ENCODE measurements at regions not wholly inside any gene's neighbourhood (a gene's known extent, or its start where the extent isn't known, plus 50 kb on each side); places are given as distances from the start of the nearest gene placed in this dataset.

DNA sequence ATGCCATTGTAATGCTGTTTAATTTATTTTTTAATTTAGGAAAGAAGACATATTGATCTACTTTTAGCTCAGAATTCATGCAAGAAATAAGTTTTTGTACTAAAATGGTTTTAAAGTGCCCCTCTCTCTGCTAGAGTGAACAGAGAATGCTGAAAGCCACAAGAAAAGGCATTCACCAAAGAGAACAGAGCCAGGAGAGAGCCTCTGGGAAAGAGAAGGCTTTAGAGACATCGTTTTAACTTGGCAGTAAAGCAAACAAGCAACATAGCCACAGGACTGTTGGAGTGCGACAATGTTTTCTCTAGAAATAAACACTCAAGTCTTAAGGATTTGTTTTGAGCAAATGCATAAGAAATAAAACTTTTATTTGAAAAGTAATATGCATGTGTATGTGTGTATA lies 484.1 kb upstream of the CPEB2 start:
- Histone ChIP-seq H3K36me3 (ENCODE audit: control insufficient read depth in 4 of 4, insufficient read depth in 3 of 4, low read depth in 1 of 4, low read length in 3 of 4) (no peaks in the 10 kb centered on the region), H3K9ac (ENCODE audit: low read depth in 1 of 2, low read length in 2 of 2) (no peak overlapping the region), H3K9me3 (ENCODE audit: control insufficient read depth in 4 of 4, low read length in 3 of 4) (no peaks in the 10 kb centered on the region), H3K4me3 (ENCODE audit: low read depth in 1 of 3, low read length in 3 of 3) (no peak overlapping the region), H3K4me1 (ENCODE audit: control insufficient read depth in 4 of 4, insufficient read depth in 4 of 4, low read length in 3 of 4) (no peaks in the 10 kb centered on the region), H3K27me3 (ENCODE audit: control insufficient read depth in 4 of 4, insufficient read depth in 4 of 4, low read length in 3 of 4) (no peaks in the 10 kb centered on the region), H3K27ac (ENCODE audit: low read depth in 1 of 2, low read length in 2 of 2) (no peak overlapping the region)
- TF ChIP-seq RXRA (IDR thresholded peaks at IDR 0.05) (no peak), HNF4G (IDR thresholded peaks at IDR 0.05) (no peak), EGR1 (IDR thresholded peaks at IDR 0.05; ENCODE audit: low read depth in 2 of 2) (no peak), JUND (IDR thresholded peaks at IDR 0.05) (no peak)
- TF ChIP-seq, protein P1, sequence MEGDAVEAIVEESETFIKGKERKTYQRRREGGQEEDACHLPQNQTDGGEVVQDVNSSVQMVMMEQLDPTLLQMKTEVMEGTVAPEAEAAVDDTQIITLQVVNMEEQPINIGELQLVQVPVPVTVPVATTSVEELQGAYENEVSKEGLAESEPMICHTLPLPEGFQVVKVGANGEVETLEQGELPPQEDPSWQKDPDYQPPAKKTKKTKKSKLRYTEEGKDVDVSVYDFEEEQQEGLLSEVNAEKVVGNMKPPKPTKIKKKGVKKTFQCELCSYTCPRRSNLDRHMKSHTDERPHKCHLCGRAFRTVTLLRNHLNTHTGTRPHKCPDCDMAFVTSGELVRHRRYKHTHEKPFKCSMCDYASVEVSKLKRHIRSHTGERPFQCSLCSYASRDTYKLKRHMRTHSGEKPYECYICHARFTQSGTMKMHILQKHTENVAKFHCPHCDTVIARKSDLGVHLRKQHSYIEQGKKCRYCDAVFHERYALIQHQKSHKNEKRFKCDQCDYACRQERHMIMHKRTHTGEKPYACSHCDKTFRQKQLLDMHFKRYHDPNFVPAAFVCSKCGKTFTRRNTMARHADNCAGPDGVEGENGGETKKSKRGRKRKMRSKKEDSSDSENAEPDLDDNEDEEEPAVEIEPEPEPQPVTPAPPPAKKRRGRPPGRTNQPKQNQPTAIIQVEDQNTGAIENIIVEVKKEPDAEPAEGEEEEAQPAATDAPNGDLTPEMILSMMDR (IDR thresholded peaks at IDR 0.05; ENCODE audit: low read depth, low read length, missing input control) = no peak
- DNase-seq (ENCODE audit: low spot score) = no peak
- 43% methylated on average over 2 of the region's 2 CpGs for WGBS

DNA sequence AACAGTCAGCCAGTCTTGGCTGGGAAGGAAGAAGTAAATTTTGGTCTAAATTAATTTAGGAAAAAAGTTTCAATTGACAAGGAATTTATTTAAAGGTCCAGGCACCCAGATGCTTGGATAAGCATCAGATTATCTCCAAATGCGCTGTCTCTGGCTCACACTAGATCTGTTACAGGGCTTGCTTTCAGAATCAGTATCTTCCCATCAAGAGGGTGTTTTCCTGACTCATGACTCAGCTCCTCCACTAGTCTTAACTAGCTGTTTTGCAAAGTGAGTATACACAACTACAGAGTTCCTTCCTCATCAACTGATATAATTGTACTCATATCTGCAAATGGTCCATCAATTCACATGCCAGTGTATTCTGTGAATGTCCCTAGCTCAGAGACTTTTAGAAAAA lies 482.1 kb upstream of the CPEB2 start:
- TF ChIP-seq TAF1 (conservative IDR thresholded peaks at IDR 0.05) = no peak
- TF ChIP-seq GABPA (IDR thresholded peaks at IDR 0.05 in 1 of 2, conservative IDR thresholded peaks at IDR 0.05 in 1 of 2) = no peak
- no peak for TF ChIP-seq HNF4G (IDR thresholded peaks at IDR 0.05)
- TF ChIP-seq FOXA2 (IDR thresholded peaks at IDR 0.05) = no peak
- TF ChIP-seq, protein P1 (IDR thresholded peaks at IDR 0.05; ENCODE audit: low read depth, low read length, missing input control) = no peak
- no peak for TF ChIP-seq YY1 (IDR thresholded peaks at IDR 0.05)
- TF ChIP-seq, protein P2, sequence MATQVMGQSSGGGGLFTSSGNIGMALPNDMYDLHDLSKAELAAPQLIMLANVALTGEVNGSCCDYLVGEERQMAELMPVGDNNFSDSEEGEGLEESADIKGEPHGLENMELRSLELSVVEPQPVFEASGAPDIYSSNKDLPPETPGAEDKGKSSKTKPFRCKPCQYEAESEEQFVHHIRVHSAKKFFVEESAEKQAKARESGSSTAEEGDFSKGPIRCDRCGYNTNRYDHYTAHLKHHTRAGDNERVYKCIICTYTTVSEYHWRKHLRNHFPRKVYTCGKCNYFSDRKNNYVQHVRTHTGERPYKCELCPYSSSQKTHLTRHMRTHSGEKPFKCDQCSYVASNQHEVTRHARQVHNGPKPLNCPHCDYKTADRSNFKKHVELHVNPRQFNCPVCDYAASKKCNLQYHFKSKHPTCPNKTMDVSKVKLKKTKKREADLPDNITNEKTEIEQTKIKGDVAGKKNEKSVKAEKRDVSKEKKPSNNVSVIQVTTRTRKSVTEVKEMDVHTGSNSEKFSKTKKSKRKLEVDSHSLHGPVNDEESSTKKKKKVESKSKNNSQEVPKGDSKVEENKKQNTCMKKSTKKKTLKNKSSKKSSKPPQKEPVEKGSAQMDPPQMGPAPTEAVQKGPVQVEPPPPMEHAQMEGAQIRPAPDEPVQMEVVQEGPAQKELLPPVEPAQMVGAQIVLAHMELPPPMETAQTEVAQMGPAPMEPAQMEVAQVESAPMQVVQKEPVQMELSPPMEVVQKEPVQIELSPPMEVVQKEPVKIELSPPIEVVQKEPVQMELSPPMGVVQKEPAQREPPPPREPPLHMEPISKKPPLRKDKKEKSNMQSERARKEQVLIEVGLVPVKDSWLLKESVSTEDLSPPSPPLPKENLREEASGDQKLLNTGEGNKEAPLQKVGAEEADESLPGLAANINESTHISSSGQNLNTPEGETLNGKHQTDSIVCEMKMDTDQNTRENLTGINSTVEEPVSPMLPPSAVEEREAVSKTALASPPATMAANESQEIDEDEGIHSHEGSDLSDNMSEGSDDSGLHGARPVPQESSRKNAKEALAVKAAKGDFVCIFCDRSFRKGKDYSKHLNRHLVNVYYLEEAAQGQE (IDR thresholded peaks at IDR 0.05) = no peak
- TF ChIP-seq EGR1 (IDR thresholded peaks at IDR 0.05; ENCODE audit: low read depth in 2 of 2) = no peak
- no peak overlapping the region for H3K27ac ChIP-seq (ENCODE audit: low read depth in 1 of 2, low read length in 2 of 2)
- WGBS = 67% methylated on average over 1 of the region's 1 CpG
- no peaks in the 10 kb centered on the region for H3K27me3 ChIP-seq (ENCODE audit: control insufficient read depth in 4 of 4, insufficient read depth in 4 of 4, low read length in 3 of 4)
- no peak for DNase-seq (ENCODE audit: low spot score)
- no peak overlapping the region for H3K9ac ChIP-seq (ENCODE audit: low read depth in 1 of 2, low read length in 2 of 2)
- no peaks in the 10 kb centered on the region for H3K9me3 ChIP-seq (ENCODE audit: control insufficient read depth in 4 of 4, low read length in 3 of 4)
- H3K36me3 ChIP-seq (ENCODE audit: control insufficient read depth in 4 of 4, insufficient read depth in 3 of 4, low read depth in 1 of 4, low read length in 3 of 4) = no peaks in the 10 kb centered on the region
- no peaks in the 10 kb centered on the region for H3K4me1 ChIP-seq (ENCODE audit: control insufficient read depth in 4 of 4, insufficient read depth in 4 of 4, low read length in 3 of 4)
- no peak overlapping the region for H3K4me3 ChIP-seq (ENCODE audit: low read depth in 1 of 3, low read length in 3 of 3)

DNA sequence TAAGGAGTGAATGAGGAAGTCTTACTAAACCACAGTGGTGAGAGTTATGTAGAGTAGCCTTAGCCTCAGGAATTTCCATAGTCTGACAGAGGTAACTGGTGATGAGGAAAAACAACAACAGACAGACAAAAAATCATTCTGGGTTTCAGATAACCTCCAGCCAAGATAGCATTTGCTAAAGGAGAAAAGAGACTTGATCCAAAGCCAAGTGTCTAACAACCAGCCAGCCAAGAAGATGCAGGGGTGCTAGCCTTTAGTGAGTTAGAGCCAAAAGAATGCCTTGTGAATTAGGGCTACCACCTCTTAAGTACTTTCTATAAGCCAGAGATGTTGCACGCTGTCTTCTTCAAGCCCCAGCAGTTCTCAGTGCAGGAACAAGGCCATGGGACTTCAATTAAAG lies 478.0 kb upstream of the CPEB2 start:
- Histone ChIP-seq H3K9ac (ENCODE audit: low read depth in 1 of 2, low read length in 2 of 2) (no peak overlapping the region), H3K36me3 (ENCODE audit: control insufficient read depth in 4 of 4, insufficient read depth in 3 of 4, low read depth in 1 of 4, low read length in 3 of 4) (no peaks in the 10 kb centered on the region), H3K4me1 (ENCODE audit: control insufficient read depth in 4 of 4, insufficient read depth in 4 of 4, low read length in 3 of 4) (no peaks in the 10 kb centered on the region), H3K27me3 (ENCODE audit: control insufficient read depth in 4 of 4, insufficient read depth in 4 of 4, low read length in 3 of 4) (no peaks in the 10 kb centered on the region), H3K9me3 (ENCODE audit: control insufficient read depth in 4 of 4, low read length in 3 of 4) (no peaks in the 10 kb centered on the region), H3K27ac (ENCODE audit: low read depth in 1 of 2, low read length in 2 of 2) (no peak overlapping the region), H3K4me3 (ENCODE audit: low read depth in 1 of 3, low read length in 3 of 3) (no peak overlapping the region)
- TF ChIP-seq HNF4G (IDR thresholded peaks at IDR 0.05) = no peak
- TF ChIP-seq GABPA (IDR thresholded peaks at IDR 0.05 in 1 of 2, conservative IDR thresholded peaks at IDR 0.05 in 1 of 2) = no peak
- DNase-seq (ENCODE audit: low spot score) = no peak
- 83% methylated on average over 1 of the region's 1 CpG for WGBS

Data from liver (tissue), 8 donors.